ENCODE measurements at regions not wholly inside any gene's neighbourhood (a gene's known extent, or its start where the extent isn't known, plus 50 kb on each side); places are given as distances from the start of the nearest gene placed in this dataset.
A peak's percentile ranks its signal among the peaks of the same experiment; 100 is the strongest.

DNA sequence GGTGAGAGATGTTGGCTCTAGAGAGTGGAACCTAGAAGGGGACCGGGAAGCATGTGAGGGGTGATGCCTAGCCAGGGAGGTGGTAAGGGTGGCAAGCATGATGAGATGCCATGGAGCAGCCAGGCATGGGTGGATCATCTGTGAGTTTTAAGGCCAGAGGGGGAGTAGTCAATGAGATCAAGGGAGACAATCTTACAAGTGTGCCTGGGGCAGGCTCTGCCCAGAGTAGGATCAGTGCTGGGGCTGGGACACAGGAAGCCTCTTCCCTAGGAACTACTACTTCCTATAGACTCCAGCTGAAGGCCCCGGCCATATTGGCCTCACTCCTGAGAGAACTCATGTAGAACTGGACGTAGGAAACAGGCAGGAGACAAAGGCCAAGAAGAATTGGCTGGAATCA lies 192.4 kb upstream of the CSF3R start:
- DNase-seq = no peak

DNA sequence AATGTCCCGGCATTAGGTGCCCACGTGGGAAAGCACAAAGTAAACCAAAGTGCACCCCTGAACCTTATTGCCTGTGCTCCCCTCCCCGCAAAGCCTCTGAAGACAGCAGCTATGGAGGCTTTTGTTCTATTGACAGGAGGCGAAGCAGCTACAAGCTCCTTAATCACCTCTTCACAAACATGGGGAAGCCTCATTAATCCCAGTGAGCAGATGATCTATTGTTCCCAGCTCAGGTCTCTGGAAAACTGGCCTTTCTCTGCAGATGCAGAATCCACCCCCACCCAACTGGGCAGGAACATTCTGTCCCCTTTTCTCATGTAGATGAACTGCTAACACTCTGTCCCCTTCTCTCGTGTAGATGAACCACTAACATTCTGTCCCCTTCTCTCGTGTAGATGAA lies 190.5 kb upstream of the CSF3R start:
- peak; percentile 60 for DNase-seq

DNA sequence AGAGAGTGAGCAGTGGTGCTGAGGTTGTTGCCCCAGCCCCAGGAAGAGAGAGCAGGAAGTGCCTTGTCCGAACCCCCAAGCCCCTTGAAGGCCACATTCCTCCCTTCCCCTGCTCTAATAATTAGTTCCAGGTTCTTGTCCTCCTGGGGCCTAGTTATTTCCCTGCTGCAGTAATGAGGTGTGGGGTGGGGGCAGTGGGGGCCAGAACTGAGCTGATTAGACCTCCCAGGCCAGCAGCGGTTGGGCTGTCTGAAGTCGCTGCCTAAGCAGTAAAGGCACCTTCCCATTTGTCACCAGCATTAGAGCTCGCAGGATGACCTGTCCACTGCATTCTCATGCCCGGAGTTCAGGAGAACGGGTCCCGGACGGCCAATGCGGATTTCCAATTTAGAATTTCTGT lies 186.5 kb upstream of the CSF3R start:
- no peak for DNase-seq

DNA sequence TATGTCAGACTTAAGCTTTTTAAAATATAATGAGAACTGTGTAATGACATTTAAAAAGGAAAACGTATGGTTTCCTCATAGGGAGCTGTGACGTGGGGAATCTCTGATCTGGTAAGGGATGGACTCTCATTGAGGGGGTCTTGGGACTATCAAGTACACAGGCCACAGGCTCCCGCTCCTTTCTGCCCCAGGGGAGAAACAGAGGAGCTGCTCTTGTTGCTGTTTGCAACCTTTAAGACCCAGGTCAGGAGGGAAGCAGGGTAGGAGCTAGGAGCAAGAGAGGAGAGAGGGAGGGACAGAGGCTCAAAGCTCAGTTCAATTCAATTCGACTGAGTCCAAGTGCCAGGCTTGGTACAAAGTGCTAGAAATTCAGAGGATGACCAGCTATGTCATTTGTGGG lies 185.1 kb upstream of the CSF3R start:
- DNase-seq = no peak

DNA sequence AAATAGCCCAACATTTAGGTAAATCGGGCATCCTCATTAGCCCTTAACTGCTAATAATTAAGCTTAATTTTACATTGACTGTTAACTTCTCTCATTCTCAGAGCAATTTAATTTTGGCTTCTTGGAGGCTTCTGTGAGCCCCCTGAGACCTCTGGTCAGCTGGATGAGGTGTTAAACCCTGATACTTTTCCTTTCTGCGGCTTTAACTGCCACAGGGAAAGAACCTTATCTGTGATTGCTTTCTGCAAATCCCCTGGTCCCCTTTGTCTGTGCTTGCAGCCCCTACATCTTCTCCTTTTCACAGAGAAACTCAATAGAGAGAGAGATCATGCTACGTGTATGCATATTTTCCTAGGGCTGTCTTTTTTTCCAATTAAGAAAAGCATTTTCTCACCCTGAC lies 184.5 kb upstream of the CSF3R start:
- no peak for DNase-seq

DNA sequence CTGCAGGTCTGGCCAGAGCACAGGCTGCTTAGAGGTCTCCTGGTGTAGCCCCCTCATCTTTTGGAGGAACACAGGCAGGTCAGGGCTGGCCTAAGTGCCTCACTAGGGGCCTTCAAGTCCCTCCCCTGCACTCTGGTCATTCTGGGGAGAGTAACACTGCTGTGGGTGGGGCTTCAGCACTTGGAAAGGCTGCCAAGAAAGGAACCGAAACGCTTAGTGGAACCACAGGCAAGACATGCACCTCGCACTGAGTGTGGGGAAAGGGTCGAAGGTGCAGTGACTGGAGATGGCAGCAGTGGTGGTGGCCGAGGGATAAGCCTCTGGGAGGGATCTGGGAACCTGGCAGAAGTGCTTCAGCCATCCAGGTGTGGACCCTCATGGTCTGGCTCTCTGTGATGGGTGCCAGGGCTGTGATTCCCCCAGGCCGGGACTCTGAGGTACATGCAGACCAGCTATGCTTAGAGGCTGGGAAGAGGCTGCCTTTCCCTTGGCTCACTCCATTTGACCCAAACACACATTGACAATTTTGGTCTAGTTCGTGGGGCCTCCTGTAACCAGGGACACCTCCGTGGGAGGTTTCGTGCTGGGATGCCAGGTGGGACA lies 182.9 kb upstream of the CSF3R start:
- no peak for DNase-seq

DNA sequence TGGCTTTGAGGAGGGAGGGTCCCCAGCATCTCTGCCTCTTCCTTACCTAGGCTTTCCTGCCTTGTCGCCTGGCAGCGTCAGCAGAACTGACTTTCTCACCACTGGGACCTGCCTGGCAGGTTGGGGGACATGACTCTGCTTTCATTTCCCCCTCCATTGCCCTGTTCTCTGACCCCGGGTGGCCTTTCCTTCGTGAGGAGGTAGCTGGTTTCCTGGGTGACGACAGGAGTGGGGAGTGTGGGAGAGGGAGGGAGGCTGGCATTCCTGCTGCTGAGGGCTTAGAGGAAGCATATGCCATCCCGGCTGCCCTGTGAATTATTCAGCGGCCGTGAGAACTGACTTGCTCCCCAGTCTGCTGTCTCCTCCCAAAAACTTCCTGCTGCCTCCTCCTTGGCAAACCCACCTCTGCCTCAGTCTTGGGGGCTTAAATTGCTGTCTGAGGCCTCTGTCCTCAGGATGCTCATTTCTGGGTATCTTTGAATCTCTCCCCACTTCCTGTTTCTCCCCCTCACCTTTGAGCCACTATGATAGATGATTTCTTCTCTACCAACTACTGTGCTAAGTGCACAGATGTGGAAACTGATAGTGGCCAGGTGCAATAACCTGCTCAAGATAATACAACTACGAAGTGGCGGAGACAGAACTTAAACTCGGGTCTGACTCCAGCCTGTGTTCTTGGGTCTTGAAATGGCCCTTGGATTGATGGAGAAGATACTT lies 182.0 kb upstream of the CSF3R start:
- DNase-seq = no peak

DNA sequence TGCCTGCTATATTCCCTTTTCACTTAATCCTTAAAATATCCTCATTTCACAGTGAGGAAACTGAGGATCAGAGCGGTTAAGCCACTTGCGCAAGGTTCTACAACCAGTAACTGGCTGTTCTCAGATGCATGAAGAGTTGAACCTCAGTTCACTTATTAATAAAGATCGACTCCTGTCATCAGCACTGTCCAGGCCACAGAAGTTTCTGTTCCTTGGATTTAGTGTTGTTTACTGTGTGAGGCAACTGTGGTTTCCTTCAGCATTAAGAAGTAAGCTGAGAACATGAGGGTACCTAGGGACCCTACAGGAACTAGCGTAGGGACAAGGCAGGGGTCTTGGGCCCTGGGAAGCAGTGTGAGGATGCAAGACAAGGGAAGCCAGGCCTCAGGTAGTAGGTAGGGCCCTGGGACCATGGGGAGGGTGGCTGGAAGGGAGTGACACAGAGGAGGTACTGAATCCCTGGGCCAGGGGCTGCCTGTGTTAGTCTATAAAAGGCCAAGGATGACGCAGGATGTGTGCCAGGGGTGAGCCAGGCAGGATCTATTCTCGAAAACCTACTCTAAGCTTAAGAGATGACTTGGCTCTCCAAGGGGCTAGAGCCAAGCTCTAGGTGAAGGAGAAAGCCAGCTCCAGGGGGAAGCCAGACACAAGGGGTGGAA lies 181.2 kb upstream of the CSF3R start:
- DNase-seq = no peak

DNA sequence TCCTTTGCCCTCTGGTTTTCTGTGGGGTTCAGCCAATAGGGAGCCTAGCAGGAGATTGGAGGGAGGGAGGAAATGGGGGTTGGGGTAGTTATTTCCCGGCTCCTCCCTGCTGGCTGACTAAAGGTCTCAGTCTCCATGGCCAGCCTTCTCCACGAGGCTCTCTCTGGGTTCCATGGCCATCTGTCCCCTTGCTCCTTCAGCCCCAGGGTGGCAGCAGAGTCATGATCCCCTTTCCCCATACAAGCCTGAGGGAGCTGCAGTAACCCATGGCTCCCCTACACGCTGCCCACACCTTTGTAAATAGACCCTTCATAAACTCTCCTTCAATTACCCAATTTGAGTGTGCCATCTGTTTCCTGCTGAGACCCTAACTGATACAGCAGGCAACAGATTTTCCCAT lies 176.1 kb upstream of the CSF3R start:
- DNase-seq = peak; percentile 7

DNA sequence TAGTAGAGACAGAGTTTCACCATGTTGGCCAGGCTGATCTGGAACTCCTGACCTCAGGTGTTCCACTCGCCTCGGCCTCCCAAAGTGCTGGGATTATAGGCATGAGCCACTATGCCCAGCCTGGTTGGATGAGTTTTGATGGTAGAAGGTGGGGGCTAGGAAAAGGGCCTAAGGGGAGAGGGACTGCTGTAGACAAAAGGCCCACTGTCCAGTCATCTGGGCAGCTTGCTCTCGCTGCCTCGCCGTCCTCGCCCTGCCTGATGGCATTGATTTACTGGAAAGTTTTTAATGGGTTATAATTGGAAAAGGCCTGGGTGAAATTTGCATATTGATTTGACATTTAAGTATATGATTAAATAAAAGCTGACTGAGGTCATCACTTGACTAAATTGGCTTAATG lies 175.1 kb upstream of the CSF3R start:
- DNase-seq = no peak

DNA sequence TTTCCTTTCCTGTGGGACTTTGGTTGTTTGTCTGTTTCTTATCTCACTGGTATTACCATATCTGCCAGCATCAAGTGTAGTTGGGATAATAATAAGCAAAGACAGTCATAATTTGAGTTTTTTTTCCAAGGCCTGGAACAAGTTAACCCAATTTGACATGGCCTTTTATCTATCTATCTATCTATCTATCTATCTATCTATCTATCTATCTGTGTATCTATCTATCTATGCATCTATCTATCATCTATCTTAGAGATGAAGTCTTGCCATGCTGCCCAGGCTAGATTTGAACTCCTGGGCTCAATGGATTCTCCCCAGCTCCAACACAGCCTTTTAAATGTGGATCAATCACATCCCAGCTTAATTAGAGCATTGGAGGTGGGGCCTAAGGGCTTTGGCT lies 174.1 kb upstream of the CSF3R start:
- DNase-seq = no peak

DNA sequence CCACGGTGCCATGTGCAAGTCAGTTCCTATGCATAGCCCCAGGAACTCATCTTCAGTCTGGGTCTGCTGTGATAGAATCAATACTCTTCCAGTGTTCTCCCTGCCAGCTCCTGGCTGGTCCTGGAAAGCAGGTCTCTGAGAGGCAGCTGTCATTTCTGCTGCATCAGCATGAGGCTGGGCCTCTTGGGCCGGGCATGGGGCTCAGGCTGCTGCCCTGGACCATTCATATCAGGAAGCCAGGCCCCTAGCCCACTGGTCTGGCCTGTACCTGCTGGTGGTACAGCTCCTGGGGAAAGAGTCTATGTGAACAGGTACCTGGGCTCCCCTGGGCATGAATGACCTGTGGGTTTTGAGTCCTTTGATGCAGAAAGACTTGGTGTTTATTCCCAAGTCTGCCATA lies 173.6 kb upstream of the CSF3R start:
- DNase-seq = no peak

DNA sequence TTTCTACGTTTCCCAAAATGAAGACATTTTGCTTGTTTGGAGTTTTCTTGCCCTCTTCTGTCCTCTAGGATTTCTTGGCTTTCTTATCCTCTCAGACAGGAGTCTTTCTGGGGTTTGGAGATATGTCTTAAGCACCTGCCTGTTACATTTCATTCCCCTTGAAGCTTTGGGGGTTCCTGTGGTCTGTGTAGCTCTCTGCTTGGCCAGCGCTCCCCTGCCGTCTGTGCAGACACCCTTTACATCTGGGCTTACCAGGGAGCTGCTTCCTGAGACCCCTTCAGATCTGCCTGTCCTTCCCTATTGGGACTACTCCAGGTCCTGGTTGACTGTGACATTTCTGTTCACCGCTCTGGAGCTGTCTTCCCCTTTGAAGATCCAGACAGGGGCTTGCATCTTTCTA lies 171.9 kb upstream of the CSF3R start:
- DNase-seq = no peak

DNA sequence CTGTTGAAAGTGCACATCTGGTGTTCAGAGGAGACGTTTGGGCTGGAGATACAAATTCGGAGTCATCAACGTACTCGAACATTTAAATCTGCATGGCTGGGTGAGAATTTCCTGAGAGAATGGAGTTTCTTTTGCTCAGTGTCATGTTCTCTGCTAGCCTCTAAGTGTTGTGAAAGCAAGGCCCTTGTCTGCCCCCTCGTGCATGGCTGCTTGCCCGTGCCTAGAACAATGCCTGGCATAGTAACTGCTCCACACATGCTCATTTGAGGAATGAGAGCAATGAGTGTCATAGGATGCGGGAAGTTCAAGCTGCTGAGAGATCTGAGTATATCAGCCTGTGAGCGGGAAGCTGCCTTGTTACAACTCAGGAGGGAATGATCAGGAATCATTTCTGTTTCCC lies 171.1 kb upstream of the CSF3R start:
- DNase-seq = no peak

DNA sequence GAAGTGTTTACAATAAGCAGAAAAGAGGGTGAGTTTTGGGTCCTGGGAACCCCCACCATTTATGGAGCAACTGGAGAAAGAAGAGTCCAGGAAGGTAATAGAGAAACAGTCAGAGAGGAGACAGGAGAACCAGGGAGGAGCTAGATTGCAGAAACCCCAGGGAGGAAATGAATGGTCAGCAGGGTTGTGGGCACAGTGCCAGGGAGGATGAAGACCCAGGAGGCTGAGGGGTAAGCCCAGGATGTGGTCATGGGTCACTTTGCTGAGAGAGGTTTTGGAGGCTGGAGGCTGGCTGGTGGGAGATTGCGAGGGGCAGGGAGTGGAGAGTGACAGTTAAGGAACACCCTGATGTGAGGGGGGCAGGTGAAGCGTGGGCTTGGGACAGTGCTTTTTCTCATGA lies 169.9 kb upstream of the CSF3R start:
- no peak for DNase-seq

DNA sequence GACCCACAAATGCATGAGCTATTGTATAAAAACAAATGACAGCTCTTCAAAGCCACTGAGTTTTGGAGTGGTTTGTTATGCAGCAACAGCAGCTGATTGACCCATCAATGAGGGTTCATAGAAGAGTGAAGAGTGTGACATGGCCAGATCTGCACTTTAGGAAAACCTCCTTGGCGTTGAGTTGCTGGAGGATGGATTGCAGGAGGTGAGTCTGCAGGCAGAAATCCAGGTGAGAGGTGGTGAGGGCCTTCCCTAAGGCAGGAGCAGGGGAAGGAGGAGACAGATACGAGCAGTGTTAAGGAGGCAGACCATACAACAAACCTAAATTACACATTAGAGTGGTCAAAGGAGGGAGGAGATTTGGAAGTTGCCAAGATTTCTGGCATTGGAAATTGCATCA lies 169.3 kb upstream of the CSF3R start:
- DNase-seq = no peak

DNA sequence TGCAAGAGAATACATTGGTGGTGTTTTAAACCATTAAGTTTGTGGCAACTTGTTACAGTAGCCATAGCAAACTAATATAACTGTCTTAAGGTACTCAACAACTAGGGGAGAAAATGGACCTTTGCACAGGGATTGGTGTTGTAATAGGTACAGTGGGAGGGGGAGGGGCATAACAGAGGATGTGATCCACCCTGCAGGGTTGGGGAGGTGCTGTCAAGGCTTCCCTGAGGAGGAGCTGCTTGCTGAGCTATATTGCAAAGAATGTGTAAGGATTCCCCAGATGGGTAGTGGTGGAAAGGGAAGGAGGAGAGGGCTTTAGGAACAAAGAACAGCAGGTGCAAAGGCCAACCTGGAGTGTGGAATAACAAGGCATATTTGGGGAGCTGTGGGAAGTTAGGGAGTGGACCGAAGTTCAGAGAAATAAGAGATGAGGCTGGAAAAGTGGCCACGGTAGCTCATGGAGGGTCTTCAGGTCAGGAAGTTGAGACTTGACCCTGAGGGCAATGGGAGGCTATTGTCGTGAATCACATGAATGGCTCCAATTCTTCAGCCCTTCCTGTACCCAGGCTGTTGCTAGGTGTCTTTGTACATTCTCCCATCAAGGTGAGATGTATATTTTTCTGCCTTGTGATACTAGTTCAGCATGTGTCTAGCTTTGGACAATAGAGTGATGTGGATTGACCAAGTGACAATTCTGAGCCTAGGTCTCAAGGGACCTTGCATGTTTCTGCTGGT lies 168.6 kb upstream of the CSF3R start:
- no peak for DNase-seq

DNA sequence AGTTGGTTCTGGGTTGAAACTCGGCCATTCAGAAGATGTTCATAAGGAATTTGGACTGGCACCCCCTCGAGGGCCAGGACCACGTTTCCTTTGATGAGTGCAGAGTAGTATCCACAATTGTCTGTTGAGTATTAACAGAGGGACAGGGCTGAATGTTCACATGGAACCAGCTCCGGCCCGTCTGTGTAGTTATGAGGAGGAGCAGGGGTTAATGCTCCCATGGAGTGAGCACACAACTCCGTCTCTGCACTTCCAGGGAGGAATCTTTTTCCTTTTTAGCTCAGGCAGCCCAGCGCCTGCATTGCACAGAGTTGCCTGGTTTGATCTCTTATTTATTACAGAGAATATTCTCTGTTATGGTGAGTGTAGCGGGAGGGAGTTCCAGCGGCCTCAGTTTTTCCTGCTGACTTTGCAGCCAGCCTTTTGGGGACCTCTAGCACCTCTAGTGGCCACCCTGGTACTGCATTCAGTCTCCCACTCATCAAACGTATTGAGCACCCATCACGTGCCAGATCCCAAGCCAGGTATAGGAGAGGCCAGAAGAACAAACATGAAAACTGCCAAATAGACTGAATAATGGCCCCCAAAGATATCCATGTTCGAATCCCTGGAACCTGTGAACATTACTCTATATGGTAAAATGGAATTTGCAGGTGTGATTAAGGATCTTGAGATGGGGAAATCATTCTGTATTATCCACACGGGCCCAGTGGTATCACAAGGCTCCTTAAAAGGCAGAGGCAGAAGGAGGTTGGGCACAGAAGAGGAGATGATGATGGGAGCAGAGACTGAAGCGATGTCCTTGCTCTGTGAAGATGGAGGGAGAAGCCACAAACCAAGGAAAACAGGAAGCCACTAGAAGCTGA lies 167.7 kb upstream of the CSF3R start:
- DNase-seq = peak; percentile 54

DNA sequence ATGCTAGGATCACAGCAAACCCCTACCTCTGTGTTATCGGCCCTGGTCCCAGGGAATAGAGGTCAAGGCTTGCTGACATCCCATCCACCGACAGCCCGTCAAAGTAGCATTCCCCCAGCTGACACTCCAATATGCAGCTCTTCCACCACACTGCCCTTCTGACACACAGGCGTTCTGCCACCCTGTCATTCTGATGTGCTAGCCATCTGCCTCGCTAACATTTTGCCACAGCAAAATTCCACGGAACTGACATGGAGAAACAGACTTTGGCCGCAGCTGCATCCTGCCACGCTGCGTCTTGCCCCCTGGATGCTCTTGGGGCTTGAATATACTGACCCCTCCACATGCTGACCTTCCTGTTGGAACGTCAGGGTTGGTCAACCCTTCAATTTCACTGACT lies 163.2 kb upstream of the CSF3R start:
- DNase-seq = no peak

DNA sequence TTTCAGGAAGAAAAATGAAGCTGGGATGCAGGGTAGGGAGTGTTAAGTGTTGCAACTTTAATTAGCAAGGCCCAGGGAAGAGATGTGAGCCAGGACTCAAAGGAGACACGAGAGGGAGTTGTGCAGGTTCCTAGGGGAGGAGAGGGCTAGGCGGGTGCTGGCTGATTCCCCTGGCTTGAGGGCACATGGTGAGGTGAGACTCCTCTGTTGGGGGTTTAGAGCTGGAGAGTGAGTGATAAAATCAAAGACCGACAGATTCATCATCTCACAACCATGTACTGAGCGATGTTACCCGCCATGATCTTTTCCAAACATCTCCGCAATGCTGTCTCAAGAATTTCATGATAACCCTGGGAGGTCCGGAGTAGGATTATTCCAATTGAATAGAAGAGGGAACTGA lies 161.8 kb upstream of the CSF3R start:
- no peak for DNase-seq

DNA sequence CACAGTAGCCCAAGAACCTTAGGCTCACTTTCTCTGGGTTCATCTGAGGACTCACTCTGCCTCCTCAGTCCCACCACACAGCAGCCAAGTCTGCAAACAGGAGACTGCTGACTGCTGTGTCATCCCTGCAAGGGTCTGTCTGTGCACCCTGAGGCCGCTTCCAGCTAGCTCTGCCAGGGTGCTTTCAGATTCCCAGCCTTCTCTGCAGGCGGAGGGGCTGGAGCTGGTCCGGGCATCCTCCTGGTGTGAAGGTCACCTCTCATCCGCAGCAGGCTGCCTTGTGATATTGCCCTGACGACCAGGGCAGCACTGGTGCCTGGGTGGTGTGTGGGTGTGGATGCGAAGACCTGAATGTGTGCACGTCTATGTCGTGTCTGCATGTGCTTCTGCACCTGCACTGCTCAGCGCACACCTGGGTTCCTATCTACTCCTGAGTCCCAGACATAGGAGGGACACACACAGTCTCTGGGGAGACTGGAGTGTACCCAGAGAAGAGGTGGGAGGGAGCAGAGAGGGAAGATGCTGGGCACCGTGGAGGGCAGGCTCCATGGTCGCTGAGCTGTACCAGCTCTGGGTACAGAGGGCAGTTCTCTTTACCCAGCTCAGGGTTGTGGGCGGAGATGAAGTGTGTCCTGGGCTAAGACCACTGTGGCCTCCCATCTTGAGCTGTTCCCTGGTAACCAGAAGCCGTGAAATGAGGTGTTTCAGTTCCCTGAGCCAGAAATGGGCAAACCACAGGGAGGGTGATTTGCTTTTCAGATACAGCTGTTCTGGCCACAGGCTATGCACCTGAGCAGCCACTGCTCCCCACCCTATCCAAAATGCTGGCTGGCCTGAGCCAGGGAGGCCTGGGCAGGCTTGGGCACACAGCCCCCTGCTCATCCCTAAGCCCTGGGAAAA lies 160.9 kb upstream of the CSF3R start:
- no peak for DNase-seq

DNA sequence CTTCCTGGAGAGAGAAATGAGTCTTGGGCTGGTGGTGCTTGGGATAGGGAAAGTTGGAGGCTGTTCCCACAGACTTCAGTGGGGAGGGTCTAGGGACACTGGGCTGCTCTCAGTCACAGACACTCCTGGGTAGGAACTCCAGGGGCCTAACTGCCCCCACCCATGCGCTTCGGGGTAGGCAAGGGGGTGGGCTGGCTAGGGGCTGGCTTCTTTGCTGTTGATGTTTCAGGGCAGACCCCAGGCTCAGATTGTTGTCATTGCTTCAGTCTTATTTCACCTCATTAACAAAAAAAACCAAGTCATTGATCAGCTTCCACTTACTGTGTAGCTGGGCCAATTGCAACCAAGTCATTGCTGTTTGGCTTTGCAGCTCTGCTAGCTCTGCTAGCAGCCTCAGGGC lies 160.1 kb upstream of the CSF3R start:
- DNase-seq = no peak
